GM06990 (cell line): ENCODE measurements at regions not wholly inside any gene's neighbourhood (a gene's known extent, or its start where the extent isn't known, plus 50 kb on each side); places are given as distances from the start of the nearest gene placed in this dataset.

Source experiments
- DNase-seq: peaks from one replicate; pipeline ENCODE4 v3.0.0-alpha.2; 2011; ENCODE audit not compliant: insufficient read length; ENCODE audit errors: extremely low read depth
- H3K27me3 ChIP-seq: replicated peaks from 2 replicates; pipeline ENCODE4 v1.6.0; 2011; ENCODE audit warnings: low read length; ENCODE audit not compliant: control insufficient read depth, insufficient read depth
- H3K36me3 ChIP-seq: 2 replicates; pipeline ENCODE4 v1.5.1; 2011; ENCODE audit warnings: low read length; ENCODE audit not compliant: control insufficient read depth, insufficient read depth
- H3K4me3 ChIP-seq: replicated peaks from 2 replicates; pipeline ENCODE4 v1.5.1; 2011; ENCODE audit warnings: low read depth, mild to moderate bottlenecking, control low read depth, low read length
- CTCF ChIP-seq: IDR thresholded peaks from 2 replicates; pipeline ENCODE4 v1.5.1; 2011; ENCODE audit warnings: low read length, control low read depth, mild to moderate bottlenecking, inconsistent platforms; ENCODE audit not compliant: insufficient read depth, poor library complexity, severe bottlenecking

- Histone ChIP-seq H3K36me3 (no peaks in the 10 kb centered on the region), H3K4me3 (no peak overlapping the region), H3K27me3 (no peaks in the 10 kb centered on the region)
- DNase-seq = no peak
- no peak for TF ChIP-seq CTCF
Measured at GRCh38 chr3:3902161-3902560, 102.9 kb downstream of the LRRN1 start.

- TF ChIP-seq CTCF = no peak
- Histone ChIP-seq H3K27me3 (no peaks in the 10 kb centered on the region), H3K36me3 (no peaks in the 10 kb centered on the region), H3K4me3 (no peak overlapping the region)
- no peak for DNase-seq
Measured at GRCh38 chr3:3906171-3906570, 106.9 kb downstream of the LRRN1 start.

GRCh38 chr3:3907023-3907422 lies 107.8 kb downstream of the LRRN1 start:
- Histone ChIP-seq H3K36me3 (no peaks in the 10 kb centered on the region), H3K4me3 (no peak overlapping the region), H3K27me3 (no peaks in the 10 kb centered on the region)
- TF ChIP-seq CTCF = no peak
- DNase-seq = no peak

GRCh38 chr3:3918763-3919162 lies 119.5 kb downstream of the LRRN1 start:
- Histone ChIP-seq H3K4me3 (no peak overlapping the region), H3K36me3 (no peaks in the 10 kb centered on the region), H3K27me3 (no peaks in the 10 kb centered on the region)
- no peak for DNase-seq
- TF ChIP-seq CTCF = no peak

- no peak overlapping the region for H3K4me3 ChIP-seq
- no peak for TF ChIP-seq CTCF
- no peak for DNase-seq
- H3K36me3 ChIP-seq = no peaks in the 10 kb centered on the region
- H3K27me3 ChIP-seq = no peaks in the 10 kb centered on the region
Measured at GRCh38 chr3:3919316-3919715, 120.1 kb downstream of the LRRN1 start.

- no peak for DNase-seq
- Histone ChIP-seq H3K36me3 (no peaks in the 10 kb centered on the region), H3K4me3 (no peak overlapping the region), H3K27me3 (no peaks in the 10 kb centered on the region)
- TF ChIP-seq CTCF = no peak
Measured at GRCh38 chr3:3923619-3924018, 124.4 kb downstream of the LRRN1 start.
